ENCODE measurements at regions not wholly inside any gene's neighbourhood (a gene's known extent, or its start where the extent isn't known, plus 50 kb on each side); places are given as distances from the start of the nearest gene placed in this dataset.

GRCh38 chr10:130888493-130888892 lies 423.0 kb downstream of the TCERG1L start:
- no peak for TF ChIP-seq CTCF (conservative IDR thresholded peaks at IDR 0.05)
- TF ChIP-seq ZFX (IDR thresholded peaks at IDR 0.05), result no peak
